Thymus (tissue), 11 donors: ENCODE measurements at regions not wholly inside any gene's neighbourhood (a gene's known extent, or its start where the extent isn't known, plus 50 kb on each side); places are given as distances from the start of the nearest gene placed in this dataset.
"Not testable (repeated sequence)": the region's sequence is repeated elsewhere in the genome, so short reads cannot be mapped to it uniquely, and the experiment has no call there.

Experiments
- DNase-seq, 9 donors: peaks; one replicate each; pipeline ENCODE4 v3.0.0-alpha.2; 2013; ENCODE audit warnings: low spot score in 9 of 9, low read depth in 6 of 9, missing footprints in 1 of 9
- H3K27ac ChIP-seq, 2 donors: one replicate each; pipeline ENCODE4 v1.5.1; 2013; ENCODE audit warnings: control low read depth in 1 of 2, low read depth in 1 of 2, low read length in 1 of 2, mild to moderate bottlenecking in 1 of 2, moderate library complexity in 1 of 2
- H3K27me3 ChIP-seq, 2 donors: one replicate each; pipeline ENCODE4 v1.5.1; 2013; ENCODE audit warnings: low read length in 1 of 2; ENCODE audit not compliant: control insufficient read depth in 2 of 2, insufficient read depth in 1 of 2
- H3K36me3 ChIP-seq, 2 donors: one replicate each; pipeline ENCODE4 v1.5.1; 2013; ENCODE audit warnings: low read length in 1 of 2, mild to moderate bottlenecking in 1 of 2, moderate library complexity in 1 of 2; ENCODE audit not compliant: control insufficient read depth in 2 of 2, insufficient read depth in 2 of 2
- H3K4me1 ChIP-seq, 2 donors: one replicate each; pipeline ENCODE4 v1.5.1; 2013; ENCODE audit warnings: low read length in 2 of 2; ENCODE audit not compliant: control insufficient read depth in 2 of 2, insufficient read depth in 2 of 2
- H3K4me3 ChIP-seq, 2 donors: one replicate each; pipeline ENCODE4 v1.5.1; 2013; ENCODE audit warnings: low read length in 2 of 2, control low read depth in 1 of 2, mild to moderate bottlenecking in 1 of 2
- H3K9me3 ChIP-seq, 2 donors: one replicate each; pipeline ENCODE4 v1.5.1; 2013; ENCODE audit warnings: low read length in 1 of 2, mild to moderate bottlenecking in 1 of 2; ENCODE audit not compliant: control insufficient read depth in 2 of 2, insufficient read depth in 1 of 2
- WGBS: extraction: QIAGEN DNeasy Blood & Tissue Kit; methylation state at CpG from one replicate; pipeline ENCODE4 v1.1.7; 2013; 5-methylcytosine and 5-hydroxymethylcytosine counted together
- donor health status: healthy.

DNA sequence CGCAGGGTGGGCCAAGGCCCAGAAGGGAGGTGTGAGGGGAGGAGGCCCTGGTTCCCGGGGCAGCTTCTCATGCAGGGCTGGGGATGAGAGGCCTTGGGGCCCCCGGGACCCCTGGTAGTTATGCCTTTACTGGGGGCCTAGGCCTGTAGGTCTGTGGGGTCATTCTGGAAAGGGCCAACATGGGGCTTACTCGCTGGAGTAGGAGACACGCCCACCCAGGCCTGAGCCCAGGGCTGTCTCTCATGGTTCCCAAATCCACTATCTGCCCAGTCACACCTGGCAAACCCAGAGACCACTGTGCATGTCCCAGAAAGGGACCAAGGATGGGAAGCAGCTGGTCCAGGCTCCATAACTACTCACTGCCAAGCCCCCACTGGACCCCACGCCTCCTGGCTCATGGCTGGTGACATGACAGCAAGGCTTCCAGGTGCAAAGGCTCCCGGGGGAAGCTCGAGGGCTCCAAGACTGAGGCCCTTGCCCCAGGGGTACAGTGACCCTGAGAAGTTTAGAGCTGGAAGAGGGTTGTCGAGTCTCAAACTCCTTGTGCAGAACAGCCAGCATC lies 64.2 kb upstream of the ATP12A start:
- Histone ChIP-seq H3K9me3 (no peaks in the 10 kb centered on the region), H3K27me3 (no peaks in the 10 kb centered on the region), H3K36me3 (no peaks in the 10 kb centered on the region), H3K4me3 (no peak overlapping the region), H3K4me1 (peaks cover 6 to 16% of the 10 kb centered on the region in 2 donors), H3K27ac (no peak overlapping the region)
- WGBS, result 93% methylated on average over 9 of the region's 9 CpGs
- DNase-seq, result no peak

DNA sequence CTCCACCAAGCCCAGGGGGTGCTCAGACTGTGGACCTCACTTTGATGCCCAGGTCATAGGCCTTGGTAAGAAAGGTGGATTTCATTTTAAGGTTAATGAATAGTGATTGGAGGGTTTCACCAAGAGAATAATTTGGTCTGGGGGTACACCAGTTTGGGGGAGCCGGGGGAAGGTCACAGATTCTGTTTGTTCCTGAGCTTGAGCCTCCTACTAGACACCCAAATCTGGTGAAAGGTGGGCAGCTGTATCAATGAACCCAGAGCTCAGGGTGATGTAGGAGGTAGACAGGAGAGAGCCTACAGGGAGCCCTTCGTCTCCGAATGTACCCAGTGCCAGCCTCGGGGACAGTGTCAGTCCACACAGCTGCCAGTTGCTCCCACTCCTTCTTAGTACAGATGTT lies 63.7 kb upstream of the ATP12A start:
- no peak for DNase-seq
- no peaks in the 10 kb centered on the region for H3K9me3 ChIP-seq
- H3K4me1 ChIP-seq, result peaks cover 6 to 16% of the 10 kb centered on the region in 2 donors
- over 99% methylated on average over 4 of the region's 4 CpGs for WGBS
- no peak overlapping the region for H3K4me3 ChIP-seq
- H3K27me3 ChIP-seq, result no peaks in the 10 kb centered on the region
- H3K36me3 ChIP-seq, result no peaks in the 10 kb centered on the region
- no peak overlapping the region for H3K27ac ChIP-seq

DNA sequence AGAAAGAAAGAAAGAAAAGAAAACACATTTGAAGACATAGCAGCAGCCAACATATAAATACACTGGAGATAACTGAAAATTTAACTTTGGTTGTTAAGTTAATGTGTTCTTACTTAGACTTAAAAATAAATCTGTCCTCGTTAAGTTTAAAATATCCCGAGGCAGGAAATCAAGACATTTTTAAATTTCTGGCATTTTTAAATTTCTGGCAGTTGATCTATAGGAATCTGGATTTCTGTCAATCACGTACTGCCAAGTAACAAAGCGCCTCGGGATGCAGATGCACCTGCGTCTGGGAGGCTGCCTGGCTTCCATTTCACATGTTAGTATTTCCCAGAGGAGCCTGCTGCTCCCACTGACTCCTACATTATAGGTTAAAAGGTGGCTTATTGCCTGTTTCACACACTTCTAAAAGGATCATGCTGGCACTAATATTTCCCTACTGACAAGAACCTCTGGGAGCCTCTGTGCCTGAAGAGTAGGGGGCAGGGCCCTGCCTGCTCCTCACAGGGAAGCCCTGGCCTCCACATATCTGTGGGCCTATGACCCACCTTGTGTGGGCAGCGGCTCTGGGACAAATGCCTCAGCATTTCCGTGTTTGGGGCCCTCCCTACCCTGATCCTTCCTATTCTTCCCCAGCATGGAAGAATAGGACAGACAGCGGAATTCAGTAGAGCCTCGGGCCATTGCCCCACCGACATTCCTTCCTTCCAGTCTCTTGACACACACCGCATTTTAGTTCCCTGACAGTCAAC lies 62.8 kb upstream of the ATP12A start:
- no peak overlapping the region for H3K27ac ChIP-seq
- WGBS, result 96% methylated on average over 12 of the region's 12 CpGs
- H3K4me1 ChIP-seq, result peaks cover 6 to 16% of the 10 kb centered on the region in 2 donors
- no peak overlapping the region for H3K4me3 ChIP-seq
- H3K9me3 ChIP-seq, result no peaks in the 10 kb centered on the region
- no peak for DNase-seq
- no peaks in the 10 kb centered on the region for H3K27me3 ChIP-seq
- H3K36me3 ChIP-seq, result no peaks in the 10 kb centered on the region

DNA sequence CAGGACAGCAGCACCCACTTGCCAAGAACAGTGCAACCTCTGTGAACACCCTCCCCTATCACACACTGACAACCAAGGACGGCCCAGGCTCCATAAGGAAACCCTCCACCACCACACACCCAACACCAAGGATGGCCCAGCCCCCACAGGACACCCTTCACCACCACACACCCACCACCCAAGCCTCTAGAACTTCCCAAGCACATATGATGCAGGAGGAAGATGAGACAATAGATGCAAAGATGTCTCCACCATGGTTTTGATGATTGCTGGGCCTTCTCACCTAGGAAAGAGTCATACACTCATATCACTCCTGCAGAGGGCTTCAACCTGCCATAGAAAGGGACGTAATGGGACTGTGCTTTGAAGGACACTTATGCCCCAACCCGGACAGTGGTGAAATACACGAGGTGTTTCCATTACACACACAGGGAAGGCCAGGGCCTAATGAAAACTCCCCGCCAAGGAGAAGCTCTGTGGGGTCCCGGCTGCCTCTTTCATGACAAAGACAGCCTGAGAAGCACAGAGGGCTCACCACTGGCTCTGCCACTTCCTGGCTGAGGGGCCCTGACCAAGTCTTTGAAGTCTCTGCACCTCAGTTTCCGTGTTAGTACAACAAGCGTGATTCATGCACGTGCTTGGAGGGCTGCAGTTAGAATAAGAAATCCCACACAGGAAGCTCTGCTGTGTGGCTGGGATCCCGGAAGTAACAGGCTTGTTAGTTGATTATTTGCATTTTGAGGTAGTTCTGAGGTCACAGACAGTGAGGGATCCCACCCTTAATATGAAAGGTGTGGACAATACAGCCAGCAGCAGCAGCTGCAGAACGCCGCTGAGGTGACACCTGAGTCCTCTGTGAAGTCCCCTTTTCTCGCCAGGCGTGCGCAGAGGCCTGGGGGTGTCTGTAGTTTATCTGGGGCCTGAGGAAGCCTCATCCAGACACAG lies 61.9 kb upstream of the ATP12A start:
- 61% methylated on average over 15 of the region's 15 CpGs for WGBS
- Histone ChIP-seq H3K27ac (peak overlapping the region; percentile 38 to 56), H3K9me3 (peaks cover 0 to 3% of the 10 kb centered on the region in 2 donors), H3K4me1 (peaks cover 6 to 16% of the 10 kb centered on the region in 2 donors), H3K36me3 (no peaks in the 10 kb centered on the region), H3K27me3 (no peaks in the 10 kb centered on the region), H3K4me3 (no peak overlapping the region)
- peak; percentile 27 to 82 (median 45) for DNase-seq

DNA sequence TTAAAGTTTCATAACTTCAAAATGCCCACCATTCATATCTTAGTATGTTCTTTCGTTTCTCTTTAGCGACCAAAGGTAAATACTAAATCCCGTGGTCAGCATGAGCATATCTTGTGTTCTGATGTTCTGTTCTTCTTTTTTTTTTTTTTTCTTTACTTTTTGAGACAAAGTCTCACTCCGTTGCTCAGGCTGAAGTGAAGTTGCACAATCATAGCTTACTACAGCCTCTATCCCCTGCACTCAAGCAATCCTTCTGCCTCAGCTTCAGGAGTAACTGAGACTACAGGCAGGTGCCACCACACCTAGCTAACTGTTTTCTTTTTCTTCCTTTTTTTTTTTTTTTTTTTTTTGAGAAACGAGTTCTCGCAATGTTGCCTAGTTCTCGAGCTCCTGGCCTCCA lies 60.9 kb upstream of the ATP12A start:
- Histone ChIP-seq H3K4me3 (no peak overlapping the region), H3K27ac (no peak overlapping the region), H3K27me3 (no peaks in the 10 kb centered on the region), H3K36me3 (no peaks in the 10 kb centered on the region), H3K9me3 (peaks cover 0 to 5% of the 10 kb centered on the region in 2 donors), H3K4me1 (peaks cover 6 to 16% of the 10 kb centered on the region in 2 donors)
- DNase-seq, result no peak
- 91% methylated on average over 7 of the region's 7 CpGs for WGBS

DNA sequence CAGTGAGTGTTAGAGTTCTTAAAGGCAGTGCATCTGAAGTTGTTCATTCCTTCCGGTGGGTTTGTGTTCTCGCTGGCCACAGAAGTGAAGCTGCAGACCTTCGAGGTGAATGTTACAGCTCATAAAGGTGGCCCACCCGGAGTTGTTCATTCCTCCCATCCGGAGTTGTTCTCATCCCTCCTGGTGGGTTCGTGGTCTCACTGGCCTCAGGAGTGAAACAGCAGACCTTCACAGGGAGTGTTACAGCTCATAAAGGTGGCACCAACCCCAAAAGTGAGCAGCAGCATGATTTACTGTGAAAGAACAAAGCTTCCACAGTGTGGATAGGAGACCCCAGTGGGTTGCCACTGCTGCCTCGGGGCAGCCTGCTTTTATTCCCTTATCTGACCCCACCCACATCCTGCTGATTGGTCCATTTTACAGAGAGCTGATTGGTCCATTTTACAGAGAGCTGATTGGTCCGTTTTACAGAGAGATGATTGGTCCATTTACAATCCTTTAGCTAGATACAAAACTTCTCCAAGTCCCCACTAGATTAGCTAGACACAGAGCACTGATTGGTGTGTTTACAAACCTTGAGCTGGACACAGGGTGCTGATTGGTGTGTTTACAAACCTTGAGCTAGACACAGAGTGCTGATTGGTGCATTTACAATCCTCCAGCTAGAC lies 57.6 kb upstream of the ATP12A start:
- DNase-seq, H3K9me3 ChIP-seq, H3K36me3 ChIP-seq, H3K27me3 ChIP-seq, H3K27ac ChIP-seq, H3K4me3 ChIP-seq: not testable (repeated sequence)
- 90% methylated on average over 8 of the region's 8 CpGs for WGBS
- H3K4me1 ChIP-seq, result peaks cover 6 to 17% of the 10 kb centered on the region in 2 donors

DNA sequence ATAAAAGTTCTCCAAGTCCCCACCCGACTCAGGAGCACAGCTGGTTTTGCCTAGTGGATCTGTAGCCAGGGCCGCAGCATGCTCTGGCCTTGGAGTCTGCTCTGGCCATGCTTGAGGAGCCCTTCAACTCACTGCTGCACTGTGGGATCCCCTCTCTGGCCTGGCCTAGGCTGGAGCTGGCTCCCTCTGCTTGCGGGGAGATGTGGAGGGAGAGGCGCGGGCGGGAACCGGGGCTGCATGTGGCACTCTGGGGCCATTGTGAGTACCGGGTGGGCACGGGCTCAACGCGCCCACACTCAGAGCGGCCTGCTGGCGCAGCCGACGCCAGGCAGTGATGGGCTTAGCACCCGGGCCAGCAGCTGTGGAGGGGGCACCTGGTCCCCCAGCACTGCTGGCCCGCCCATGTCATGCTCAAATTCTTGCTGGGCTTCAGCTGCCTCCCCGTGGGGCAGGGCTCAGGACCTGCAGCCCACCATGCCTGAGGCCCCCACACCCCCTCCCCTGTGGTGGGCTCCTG lies 57.0 kb upstream of the ATP12A start:
- no peak for DNase-seq
- Histone ChIP-seq H3K4me1 (peaks cover 6 to 13% of the 10 kb centered on the region in 2 donors), H3K4me3 (no peak overlapping the region), H3K27me3 (no peaks in the 10 kb centered on the region), H3K27ac (no peak overlapping the region), H3K36me3 (no peaks in the 10 kb centered on the region), H3K9me3 (peaks cover 1 to 5% of the 10 kb centered on the region in 2 donors)
- 99% methylated on average over 18 of the region's 18 CpGs for whole genome bisulfite sequencing

DNA sequence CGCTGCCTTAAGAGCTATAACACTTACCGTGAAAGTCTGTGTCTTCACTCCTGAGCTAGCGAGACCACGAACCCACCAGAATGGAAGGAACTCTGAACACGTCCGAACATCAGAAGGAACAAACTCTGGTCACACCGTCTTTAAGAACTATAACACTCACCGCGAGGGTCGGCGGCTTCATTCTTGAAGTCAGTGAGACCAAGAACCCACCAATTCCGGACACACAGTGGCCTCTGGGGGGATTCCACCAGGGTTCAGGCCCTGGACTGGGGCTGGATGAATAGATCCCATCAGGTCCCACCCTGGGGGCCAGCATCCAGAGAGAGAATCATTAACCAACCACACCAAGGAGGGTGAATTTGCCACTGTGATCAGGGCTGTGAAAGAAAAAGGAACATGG lies 55.8 kb upstream of the ATP12A start:
- Histone ChIP-seq H3K36me3 (no peaks in the 10 kb centered on the region), H3K27me3 (no peaks in the 10 kb centered on the region), H3K9me3 (peaks cover 1 to 5% of the 10 kb centered on the region in 2 donors), H3K4me3 (no peak overlapping the region), H3K27ac (no peak overlapping the region), H3K4me1 (peaks cover 0 to 5% of the 10 kb centered on the region in 2 donors)
- WGBS, result 94% methylated on average over 12 of the region's 12 CpGs
- no peak for DNase-seq
